ENCODE measurements at regions not wholly inside any gene's neighbourhood (a gene's known extent, or its start where the extent isn't known, plus 50 kb on each side); places are given as distances from the start of the nearest gene placed in this dataset.
"Not testable (repeated sequence)": the region's sequence is repeated elsewhere in the genome, so short reads cannot be mapped to it uniquely, and the experiment has no call there.

DNA sequence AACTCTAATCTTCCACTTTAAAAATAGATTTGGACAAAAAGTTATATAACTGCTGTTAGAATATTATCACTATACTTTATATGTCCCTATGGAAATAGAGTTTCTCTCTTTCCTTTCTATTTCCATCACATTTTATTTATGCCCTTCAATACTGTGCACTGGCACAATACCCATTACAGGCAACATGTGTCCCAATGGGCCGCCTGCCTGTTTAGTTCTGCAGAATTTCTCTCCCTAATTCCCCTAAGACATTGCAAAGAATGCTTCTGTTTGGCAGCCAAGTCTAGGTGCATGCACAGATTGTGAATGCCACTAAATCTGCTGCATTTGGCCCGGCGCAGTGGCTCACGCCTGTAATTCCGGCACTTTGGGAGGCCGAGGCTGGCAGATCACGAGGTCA, 520.4 kb upstream of the FLRT2 start:
- no peak for DNase-seq (ENCODE audit: low read depth, low spot score)
- POLR2A ChIA-PET: no interaction called here
- no peak overlapping the region for H3K4me3 ChIP-seq (ENCODE audit: low read depth, low read length)
- H3K9me3 ChIP-seq (ENCODE audit: control insufficient read depth, insufficient read depth, low read length): no peaks in the 10 kb centered on the region
- no peak overlapping the region for H3K27ac ChIP-seq (ENCODE audit: low read depth, low read length)
- H3K27me3 ChIP-seq (ENCODE audit: control insufficient read depth, insufficient read depth, low read length): no peaks in the 10 kb centered on the region
- CTCF ChIA-PET: no interaction called here
- TF ChIP-seq, protein P1, sequence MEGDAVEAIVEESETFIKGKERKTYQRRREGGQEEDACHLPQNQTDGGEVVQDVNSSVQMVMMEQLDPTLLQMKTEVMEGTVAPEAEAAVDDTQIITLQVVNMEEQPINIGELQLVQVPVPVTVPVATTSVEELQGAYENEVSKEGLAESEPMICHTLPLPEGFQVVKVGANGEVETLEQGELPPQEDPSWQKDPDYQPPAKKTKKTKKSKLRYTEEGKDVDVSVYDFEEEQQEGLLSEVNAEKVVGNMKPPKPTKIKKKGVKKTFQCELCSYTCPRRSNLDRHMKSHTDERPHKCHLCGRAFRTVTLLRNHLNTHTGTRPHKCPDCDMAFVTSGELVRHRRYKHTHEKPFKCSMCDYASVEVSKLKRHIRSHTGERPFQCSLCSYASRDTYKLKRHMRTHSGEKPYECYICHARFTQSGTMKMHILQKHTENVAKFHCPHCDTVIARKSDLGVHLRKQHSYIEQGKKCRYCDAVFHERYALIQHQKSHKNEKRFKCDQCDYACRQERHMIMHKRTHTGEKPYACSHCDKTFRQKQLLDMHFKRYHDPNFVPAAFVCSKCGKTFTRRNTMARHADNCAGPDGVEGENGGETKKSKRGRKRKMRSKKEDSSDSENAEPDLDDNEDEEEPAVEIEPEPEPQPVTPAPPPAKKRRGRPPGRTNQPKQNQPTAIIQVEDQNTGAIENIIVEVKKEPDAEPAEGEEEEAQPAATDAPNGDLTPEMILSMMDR (IDR thresholded peaks at IDR 0.05; ENCODE audit: low read depth, low read length): no peak

DNA sequence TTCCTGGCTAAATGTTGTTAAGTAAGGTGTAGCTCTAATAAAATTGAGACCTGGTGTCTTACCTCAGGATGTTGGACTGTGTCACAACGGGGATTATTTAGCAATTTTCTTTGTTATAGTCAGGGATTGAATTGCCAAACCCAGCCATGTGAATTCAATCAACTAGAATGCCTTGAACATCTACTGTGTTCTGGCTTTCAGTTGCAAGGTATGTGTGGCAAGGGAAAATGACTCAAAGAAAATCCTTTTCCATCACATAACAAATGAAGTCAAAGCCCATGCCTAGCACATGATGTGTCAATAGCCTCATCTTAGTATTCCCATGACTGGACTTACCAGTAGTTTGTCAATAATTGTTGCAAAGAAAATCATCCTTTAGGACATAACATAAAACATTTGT, 519.8 kb upstream of the FLRT2 start:
- H3K27ac ChIP-seq (ENCODE audit: low read depth, low read length): no peak overlapping the region
- POLR2A ChIA-PET: no interaction called here
- CTCF ChIA-PET: no interaction called here
- no peak overlapping the region for H3K4me3 ChIP-seq (ENCODE audit: low read depth, low read length)
- no peaks in the 10 kb centered on the region for H3K9me3 ChIP-seq (ENCODE audit: control insufficient read depth, insufficient read depth, low read length)
- TF ChIP-seq, protein P1 (IDR thresholded peaks at IDR 0.05; ENCODE audit: low read depth, low read length): no peak
- no peaks in the 10 kb centered on the region for H3K27me3 ChIP-seq (ENCODE audit: control insufficient read depth, insufficient read depth, low read length)
- DNase-seq (ENCODE audit: low read depth, low spot score): no peak

DNA sequence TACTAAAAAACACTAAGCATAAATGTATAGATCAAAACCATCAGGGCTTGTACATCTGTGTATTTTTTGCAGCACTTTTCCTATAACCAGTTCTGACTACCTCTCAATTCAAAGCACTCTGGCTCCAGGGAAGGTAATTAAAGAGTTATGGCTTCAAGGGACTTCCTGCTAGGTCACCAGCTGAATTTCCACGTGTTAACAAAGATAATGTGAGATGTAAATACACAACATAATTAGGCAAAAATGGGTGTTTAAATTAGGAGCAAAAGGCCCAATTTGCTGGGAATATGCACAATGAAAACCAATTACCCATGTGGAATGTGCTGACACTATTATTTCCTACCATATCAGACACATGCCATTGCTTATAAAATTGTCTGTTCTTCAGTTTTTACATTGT, 513.4 kb upstream of the FLRT2 start:
- CTCF ChIA-PET: no interaction called here
- TF ChIP-seq, protein P1 (IDR thresholded peaks at IDR 0.05; ENCODE audit: low read depth, low read length): no peak
- no peaks in the 10 kb centered on the region for H3K9me3 ChIP-seq (ENCODE audit: control insufficient read depth, insufficient read depth, low read length)
- no peak for DNase-seq (ENCODE audit: low read depth, low spot score)
- no peaks in the 10 kb centered on the region for H3K27me3 ChIP-seq (ENCODE audit: control insufficient read depth, insufficient read depth, low read length)
- POLR2A ChIA-PET: no interaction called here
- no peak overlapping the region for H3K27ac ChIP-seq (ENCODE audit: low read depth, low read length)
- no peak overlapping the region for H3K4me3 ChIP-seq (ENCODE audit: low read depth, low read length)

DNA sequence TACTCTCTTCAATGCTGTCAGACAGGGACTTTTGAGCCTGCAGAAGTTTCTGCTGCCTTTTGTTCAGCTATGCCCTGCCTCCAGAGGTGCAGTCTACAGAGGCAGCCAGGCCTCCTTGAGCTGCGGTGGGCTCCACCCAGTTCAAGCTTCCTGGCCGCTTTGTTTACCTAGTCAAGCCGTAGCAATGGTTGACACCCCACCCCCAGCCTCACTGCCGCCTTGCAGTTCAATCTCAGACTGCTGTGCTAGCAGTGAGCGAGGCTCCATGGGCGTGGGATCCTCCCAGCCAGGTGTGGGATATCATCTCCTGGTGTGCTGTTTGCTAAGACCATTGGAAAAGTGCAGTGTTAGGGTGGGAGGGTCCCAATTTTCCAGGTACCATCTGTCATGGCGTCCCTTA, 506.1 kb upstream of the FLRT2 start:
- H3K4me3 ChIP-seq (ENCODE audit: low read depth, low read length); H3K9me3 ChIP-seq (ENCODE audit: control insufficient read depth, insufficient read depth, low read length); POLR2A ChIA-PET; H3K27me3 ChIP-seq (ENCODE audit: control insufficient read depth, insufficient read depth, low read length); H3K27ac ChIP-seq (ENCODE audit: low read depth, low read length); CTCF ChIA-PET; DNase-seq (ENCODE audit: low read depth, low spot score): not testable (repeated sequence)

DNA sequence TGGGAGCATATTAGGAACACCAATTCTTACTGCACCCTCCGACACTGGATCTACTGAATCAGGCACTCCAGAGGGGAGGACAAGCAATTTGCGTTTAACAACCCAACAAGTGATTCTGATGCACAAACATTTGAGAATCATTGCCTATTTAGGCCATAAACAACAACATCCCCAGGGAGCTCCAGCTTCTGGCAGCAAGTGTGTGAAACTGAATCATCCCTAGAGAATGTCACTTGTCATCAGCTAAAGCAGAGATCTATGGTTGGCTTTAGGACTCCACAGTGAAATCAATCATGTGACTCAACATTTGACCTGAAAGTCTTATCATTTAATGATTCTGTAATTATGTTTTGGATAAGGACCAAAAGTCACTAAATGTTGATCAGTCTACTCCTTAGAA, 505.0 kb upstream of the FLRT2 start:
- Histone ChIP-seq H3K9me3 (ENCODE audit: control insufficient read depth, insufficient read depth, low read length) (no peaks in the 10 kb centered on the region), H3K4me3 (ENCODE audit: low read depth, low read length) (no peak overlapping the region), H3K27me3 (ENCODE audit: control insufficient read depth, insufficient read depth, low read length) (no peaks in the 10 kb centered on the region), H3K27ac (ENCODE audit: low read depth, low read length) (no peak overlapping the region)
- no peak for DNase-seq (ENCODE audit: low read depth, low spot score)
- CTCF ChIA-PET: interaction anchor here (0.7 kb wide), 1 partner anchor 450 kb away, joined by 4 read pairs; no protein-coding TSS in a partner anchor
- POLR2A ChIA-PET: no interaction called here
- TF ChIP-seq, protein P1 (IDR thresholded peaks at IDR 0.05; ENCODE audit: low read depth, low read length): no peak
